ENCODE measurements at regions not wholly inside any gene's neighbourhood (a gene's known extent, or its start where the extent isn't known, plus 50 kb on each side); places are given as distances from the start of the nearest gene placed in this dataset.

DNA sequence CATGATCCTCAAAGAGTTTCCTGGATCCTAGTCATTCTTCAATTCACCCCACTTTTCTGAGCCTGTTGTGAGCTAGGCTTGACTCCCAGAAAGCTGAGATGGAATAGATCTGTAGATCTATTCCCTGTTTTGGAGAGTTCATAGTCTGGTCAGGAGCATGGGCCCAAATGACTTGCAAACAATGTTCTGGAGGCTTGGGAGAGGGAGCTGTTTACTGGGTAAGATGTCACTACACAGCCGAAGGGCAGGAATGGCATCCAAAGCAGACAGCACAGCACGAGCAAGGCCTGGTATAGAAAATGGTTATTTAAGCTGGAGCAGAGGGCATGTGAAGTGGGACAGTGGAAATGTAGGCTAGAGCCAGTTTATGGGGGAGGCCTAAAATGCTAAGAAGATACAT, 152.5 kb upstream of the ALDH1B1 start:
- intact Hi-C loops (cut with micrococcal nuclease), result no loop called here
- ATAC-seq (no peak), DNase-seq (no peak)

DNA sequence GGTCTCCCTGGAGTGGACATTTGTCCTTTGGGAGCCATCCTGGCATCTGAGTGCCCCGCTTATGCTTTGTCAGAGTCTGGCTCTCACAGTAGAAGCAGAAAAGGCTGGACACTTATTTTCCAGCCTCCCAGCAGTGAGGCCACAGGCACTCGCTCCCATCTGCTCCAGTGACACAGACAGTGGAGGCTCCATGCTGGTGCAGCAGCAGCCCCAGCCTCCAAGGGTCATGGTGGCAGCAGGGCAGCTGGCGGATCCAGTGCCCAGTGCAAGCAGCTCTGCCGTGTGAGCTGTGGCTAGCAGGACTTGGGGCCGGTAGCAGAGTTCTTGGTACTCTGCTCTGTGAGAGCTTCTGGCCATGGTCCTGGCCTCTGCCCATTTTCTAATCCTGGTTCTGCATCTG, 157.3 kb upstream of the ALDH1B1 start:
- no peak for DNase-seq
- no peak for ATAC-seq
- intact Hi-C loops (cut with micrococcal nuclease), result no loop called here

DNA sequence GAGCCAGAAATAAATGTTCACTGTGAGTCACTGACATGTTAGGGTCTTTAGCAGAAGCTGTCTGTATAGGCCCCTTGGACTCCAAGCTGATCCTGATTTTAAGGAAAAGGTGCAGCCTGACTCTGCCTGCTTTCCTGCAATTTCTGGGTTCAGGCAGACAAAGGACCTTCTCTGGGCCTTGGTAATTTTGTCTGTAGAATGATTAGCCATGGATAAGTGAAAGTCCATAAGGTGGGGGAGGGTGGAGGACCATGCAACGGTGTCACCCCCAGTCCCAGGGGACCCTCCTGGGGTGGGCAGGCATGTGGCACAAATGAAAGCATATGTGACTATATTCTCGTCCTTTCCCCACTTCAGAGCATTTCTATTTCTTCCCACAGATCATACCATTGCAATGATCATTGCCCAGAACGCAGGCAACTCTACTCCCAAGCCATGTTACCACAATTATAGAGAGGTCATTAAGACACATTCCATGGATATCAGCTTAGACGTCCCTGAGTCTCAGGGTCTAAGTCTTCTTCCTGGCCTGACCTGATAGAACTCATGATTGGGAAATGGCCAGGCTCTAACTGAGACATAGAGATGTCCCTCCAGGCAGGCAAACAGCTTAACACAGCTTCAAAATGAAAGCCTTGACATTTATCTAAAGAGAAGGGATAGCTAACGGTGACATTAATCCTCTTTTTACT, 157.9 kb upstream of the ALDH1B1 start:
- ATAC-seq (no peak), DNase-seq (no peak)
- intact Hi-C loops (cut with micrococcal nuclease), result no loop called here

DNA sequence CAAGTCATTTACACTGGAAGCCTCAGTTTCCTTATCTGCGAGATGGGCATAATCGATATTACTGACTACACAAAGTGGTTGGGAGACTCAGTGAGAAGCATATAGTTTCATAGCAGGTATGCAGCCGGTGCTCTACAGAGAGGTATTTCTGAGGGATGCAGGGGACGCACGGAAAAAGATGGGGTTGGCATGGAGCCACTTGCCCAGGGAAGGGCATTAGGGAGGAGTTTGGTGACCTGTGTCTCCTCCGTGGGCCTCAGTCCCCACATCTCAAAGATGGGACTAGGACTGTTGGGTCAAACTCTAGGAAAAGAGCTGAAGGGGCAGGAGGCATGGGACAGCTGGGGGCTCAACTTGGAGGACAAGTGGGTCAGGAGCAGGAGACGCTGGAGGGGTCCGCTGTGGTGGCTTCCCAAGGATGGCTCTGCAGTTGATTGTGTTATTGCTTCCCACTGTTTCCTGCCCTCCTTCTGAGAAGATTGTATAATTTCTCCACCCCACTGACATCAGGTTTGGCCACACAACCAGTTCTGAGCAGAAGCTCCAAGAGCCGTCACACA, 158.6 kb upstream of the ALDH1B1 start:
- ATAC-seq (no peak), DNase-seq (no peak)
- intact Hi-C loops (cut with micrococcal nuclease), result no loop called here

DNA sequence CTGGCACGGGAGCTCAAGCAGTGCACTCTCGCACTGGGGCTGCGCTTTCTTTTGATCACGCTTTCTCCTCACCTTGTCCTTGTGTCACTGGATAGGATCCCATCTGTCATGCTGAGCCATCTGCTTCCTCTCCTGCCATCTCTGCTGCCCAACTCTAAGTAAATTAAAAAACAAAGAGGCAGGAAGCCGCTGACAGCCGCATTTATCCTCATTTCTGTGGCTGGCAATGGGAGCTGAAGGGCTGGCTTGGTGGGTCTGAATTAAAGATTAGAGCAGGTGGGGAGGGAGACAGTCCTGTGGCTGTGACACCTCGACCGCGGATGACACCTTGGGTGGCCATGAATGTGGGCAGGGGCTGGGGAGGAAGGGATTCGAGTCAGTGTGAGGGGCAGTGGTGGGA, 159.2 kb upstream of the ALDH1B1 start:
- intact Hi-C loops (cut with micrococcal nuclease), result no loop called here
- no peak for ATAC-seq
- no peak for DNase-seq

DNA sequence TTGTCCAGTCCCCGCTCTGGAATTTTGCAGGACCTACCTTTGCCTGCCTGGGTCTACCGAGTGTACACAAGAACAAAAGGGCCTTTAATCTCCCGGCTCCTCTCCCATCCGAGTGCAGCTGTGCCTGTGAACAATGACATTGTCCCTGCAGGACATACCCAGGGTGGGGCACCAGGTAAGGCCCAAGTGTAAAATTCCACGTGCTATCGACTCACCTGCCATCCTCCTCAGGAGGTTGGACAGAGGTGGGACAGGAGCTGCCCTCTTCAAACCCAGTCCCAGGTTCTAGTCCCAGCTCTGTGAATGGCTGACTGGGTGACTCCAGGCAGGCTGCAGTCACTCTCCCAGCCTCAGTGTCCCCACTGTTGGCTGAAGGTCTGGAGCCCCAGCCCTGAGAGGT, 159.6 kb upstream of the ALDH1B1 start:
- DNase-seq, result no peak
- ATAC-seq, result no peak
- intact Hi-C loops (cut with micrococcal nuclease), result no loop called here

DNA sequence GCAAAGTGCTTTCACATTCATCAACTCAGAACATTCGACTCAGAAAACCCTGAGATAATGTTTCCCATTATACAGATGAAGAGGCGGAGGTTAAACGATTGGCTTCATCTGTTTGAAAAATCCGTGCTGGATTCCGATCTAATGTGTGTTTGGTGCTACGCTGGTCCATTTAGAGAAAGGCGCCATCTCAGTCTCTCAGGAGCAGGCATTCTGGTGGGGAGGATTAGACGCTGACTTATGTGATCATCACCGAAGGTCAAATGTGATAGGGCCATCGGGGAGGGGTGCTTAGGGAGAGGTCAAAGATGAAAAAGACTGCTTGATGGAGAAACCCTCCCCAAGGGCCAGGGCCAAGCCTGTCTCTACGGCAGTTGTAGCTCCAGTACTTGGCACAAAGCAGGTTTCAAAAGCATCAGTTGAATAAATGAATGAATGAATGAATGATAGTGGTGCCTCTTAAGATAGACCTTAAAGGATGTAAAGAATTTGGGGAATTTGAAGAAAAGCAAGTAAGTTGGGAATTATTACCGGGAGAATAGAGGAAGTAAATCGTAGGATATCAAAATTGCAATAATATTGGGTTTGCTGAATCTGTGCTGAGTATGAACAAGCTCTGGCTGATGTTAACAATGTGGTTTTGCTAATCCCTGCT, 160.6 kb upstream of the SHB start:
- ATAC-seq, result no peak
- no peak for DNase-seq
- intact Hi-C loops (cut with micrococcal nuclease), result no loop called here

DNA sequence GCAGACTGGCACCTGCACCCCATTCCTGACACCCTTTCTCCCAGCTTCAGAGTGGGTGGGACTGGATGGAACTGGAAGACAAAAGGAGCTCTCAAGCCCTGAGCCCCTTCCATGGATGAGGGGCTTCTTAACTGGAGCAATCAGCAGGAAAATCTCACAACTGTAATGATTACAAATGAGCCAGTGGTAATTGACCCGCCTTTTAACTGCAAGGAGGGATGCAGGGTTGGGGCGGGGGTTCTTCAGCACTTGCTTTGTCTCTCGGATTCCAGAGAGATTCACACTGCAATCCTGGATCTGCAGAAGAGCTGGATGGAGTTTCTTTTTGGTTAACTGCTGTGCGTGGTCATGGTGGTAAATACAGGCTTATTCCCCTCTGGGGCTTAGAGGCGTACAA, 160.1 kb upstream of the SHB start:
- no peak for ATAC-seq
- intact Hi-C loops (cut with micrococcal nuclease), result no loop called here
- no peak for DNase-seq

DNA sequence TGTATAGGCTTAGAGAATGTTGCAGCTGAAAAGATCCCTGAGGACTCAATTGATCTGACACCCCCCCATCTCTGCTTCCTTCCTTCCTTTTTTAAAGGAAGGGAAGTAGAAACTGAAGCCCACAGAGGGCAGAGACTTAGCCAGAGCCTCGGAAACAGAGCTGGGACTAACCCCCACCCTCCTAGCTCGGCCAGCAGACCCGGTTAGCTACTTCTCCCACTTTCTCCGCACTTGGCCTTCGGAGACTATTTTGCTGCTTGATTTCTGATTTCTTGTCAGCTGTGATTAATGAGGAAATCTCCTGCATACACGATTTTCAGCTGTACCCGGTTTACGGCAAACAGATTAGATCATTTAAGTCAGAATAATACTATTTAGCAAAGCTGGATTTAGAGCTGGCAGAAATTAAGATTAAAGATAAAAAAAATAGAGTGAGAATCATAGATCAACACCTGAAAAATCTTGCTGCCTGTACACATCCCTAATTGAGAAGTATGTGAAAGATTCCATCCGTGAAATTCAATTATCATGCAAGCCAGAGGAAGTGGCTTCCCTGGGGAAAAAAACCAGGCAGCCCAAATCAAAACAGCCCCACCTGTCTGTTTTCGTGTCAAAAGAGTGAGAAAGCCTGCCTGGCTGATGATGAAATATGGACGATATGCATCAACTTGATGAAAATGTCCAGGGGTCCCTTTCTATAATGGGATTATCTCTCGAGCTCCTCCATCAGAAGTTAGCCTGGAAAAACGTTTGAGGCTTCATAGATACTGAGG, 159.5 kb upstream of the SHB start:
- intact Hi-C loops (cut with micrococcal nuclease), result no loop called here
- DNase-seq (no peak), ATAC-seq (no peak)

DNA sequence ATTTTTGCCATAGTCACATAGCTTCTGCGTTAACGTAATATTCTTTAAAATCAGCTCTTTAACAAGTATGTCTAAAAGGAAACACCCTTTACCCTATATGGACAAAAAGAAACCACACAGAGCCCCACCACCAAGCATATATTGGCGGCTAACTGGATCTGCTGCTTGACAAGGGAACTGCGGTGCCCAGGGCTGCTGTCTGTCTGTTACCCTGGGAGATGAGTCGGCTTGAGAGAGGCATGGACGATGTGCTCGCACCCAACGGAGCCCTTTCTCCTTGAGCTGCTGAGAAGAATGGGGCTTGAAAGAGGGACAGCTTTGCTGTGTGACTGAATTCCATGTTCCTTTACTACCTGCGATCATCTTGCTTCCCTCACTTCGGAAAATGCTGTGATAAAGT, 158.6 kb upstream of the SHB start:
- ATAC-seq, result no peak
- DNase-seq, result no peak
- intact Hi-C loops (cut with micrococcal nuclease), result no loop called here

DNA sequence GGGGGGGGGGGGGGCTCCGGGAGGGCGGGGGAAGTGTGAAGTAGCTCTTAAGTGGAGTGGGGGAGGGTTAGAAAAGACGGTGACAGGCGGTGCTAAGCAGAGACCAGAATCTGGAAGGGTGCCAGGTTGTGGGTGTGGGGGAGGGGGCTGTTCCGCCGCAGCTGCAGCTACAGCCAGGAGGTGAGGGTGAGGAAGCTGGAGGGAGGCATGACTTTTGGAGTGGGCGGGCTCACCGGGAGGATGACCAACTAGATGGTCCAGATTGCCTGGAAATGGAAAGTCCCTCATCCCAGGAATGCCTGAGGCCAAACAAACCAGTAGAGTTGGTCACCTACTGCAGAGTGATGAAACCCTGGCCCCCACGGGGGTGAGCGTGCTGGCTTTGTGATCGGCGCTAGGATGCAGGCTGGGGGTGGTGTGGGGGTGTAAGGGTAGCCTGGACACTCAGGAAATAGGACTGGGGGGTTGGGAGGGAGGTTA, 158.1 kb upstream of the SHB start:
- intact Hi-C loops (cut with micrococcal nuclease), result no loop called here
- ATAC-seq (peak; percentile 44), DNase-seq (no peak)

DNA sequence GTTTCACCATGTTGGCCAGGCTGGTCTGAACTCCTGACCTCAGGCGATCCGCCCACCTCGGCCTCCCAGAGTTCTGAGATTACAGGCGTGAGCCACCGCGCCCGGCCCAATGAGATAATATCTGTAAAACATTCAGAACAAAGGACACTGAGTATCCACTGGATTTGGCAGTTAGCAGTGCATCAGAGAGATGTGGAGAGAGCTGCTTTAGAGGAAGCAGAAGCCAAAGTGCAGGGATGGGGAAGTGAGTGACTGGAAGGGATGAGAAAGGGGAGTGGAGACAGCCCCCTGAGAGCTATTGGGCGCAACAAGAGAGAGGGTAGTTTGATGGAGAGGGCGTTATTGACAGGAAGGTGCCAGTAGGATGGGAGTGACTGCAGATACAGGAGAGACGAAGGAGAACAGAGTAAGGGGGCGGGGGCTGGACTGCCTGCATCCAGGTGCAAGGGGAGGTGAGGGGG, 157.5 kb upstream of the SHB start:
- ATAC-seq (no peak), DNase-seq (no peak)
- intact Hi-C loops (cut with micrococcal nuclease), result no loop called here

DNA sequence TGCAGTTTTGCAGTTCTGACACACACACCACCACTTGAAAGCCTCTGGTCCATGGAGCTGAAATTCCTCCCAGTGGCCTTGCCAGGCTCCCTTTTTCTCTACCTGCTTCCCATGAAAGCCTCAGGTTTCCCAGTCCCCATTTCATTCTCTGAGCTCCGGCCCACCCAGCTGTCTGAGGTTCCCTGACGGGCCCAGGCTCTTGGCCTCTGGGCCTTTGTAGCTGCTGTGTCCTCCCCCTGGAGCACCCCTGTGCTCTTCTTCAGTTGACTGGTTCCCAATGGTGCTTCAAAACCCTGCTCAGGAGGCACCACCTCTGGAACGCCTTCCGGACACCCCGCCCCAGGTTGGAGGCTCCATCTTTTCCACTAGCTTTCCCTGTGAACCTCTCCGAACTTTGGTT, 155.9 kb upstream of the SHB start:
- intact Hi-C loops (cut with micrococcal nuclease), result no loop called here
- ATAC-seq (no peak), DNase-seq (no peak)

DNA sequence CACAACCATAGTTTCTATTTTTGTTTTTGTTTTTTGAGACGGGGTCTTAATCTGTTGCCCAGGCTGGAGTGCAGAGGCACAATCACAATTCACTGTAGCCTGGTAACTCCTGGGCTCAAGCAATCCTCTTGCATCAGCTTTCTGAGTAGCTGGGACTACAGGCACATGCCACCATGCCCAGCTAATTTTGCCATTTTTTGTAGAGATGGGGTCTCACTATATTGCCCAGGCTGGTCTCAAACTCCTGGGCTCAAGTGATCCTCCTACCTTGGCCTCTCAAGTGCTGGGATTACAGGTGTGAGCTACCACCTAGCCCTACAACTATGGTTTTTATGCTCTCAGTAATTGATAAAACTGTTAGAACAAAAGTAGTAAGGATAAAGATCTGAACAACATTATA, 147.5 kb upstream of the SHB start:
- ATAC-seq (no peak), DNase-seq (no peak)
- intact Hi-C loops (cut with micrococcal nuclease), result no loop called here

DNA sequence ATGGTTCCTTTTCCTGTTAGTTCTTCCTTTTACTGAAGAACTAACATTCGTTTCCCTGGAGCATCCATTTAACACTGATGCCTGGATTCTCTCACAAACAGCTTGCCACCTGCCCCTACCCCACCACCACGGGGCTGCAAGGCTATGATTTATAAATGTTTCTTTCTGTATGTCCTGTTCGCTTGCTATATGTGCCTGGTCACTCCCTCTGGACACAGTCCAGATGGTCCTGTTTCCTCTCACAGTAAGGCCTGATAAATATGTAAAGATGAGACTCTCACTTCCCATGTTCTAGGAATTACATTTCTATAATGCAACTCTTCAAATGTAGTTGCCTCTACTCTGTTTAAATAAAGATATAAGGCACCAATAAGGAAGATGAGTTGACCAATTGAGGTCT, 146.4 kb upstream of the SHB start:
- intact Hi-C loops (cut with micrococcal nuclease), result no loop called here
- no peak for ATAC-seq
- no peak for DNase-seq

DNA sequence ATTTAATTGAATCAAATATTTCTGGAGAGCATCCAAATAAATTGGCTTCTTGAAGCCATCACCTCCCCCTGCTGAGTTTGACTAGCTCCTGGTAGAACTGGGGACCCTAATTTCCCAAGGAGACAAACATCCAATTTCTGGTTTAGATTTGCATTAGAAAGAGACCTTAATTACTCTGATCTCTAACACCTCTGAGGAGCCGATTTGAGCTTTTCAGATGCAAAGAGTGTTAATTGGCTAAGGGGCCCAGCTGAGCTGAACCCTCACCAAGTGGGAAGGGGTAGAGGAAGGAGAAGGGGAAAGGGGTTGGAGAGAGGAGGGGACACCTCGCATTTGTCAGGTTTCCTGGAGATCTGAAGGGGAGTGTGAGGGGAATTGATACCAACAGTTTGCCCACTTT, 145.4 kb upstream of the SHB start:
- intact Hi-C loops (cut with micrococcal nuclease), result no loop called here

DNA sequence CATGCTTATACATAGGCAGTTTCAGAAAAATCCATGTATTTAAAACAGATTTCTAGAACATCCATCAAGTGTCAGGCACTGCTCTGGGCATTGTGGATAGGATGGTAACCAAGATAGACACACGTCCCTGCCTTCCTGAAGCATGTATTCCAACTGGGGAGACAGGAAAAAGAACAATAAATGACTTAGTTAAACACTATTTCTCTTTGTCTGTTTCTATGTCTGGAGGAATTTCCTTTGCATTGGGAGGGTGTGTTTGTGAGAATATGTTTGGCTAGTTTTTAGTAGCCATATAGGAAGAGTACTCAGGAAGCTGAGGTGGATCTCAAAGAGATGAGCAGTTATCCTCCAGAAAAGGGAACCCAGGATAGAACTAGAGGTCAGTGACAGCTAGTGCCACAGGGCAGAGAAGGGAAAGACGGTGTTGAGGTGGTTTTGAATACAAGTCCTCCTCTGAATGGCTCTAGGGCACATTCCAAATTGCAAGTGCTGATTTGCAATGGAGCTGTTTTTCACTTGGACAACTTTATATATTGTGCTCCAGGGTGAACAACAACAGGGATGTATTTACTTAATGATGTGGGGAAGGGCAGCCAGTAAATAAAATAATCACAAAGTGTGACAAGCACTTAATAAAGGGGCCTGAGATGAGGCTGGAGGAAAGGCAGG, 144.7 kb upstream of the SHB start:
- intact Hi-C loops (cut with micrococcal nuclease), result no loop called here
- no peak for ATAC-seq
- no peak for DNase-seq

More for the DNA sequence above, 145.4 kb upstream of the SHB start:
- ATAC-seq (no peak), DNase-seq (no peak)

DNA sequence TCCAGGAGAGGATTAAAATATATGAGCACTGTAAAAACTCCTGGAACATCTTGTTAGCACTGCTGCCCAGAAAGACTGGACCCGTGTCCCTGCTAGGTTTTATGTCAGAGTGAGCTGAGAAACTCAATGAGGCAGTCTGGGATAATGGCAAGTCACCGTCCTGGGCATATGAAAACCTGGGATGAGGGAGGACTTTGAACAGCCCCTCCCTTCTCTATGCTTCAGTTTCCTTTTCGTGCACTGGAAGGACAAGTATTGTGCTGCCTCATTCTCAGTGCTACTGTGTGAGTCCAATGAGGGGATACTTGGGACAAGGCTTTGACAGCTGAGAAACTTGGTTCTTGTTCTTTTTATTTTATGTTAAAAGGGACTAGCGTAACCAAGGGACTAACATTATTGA, 143.0 kb upstream of the SHB start:
- DNase-seq (no peak), ATAC-seq (no peak)
- intact Hi-C loops (cut with micrococcal nuclease), result no loop called here

DNA sequence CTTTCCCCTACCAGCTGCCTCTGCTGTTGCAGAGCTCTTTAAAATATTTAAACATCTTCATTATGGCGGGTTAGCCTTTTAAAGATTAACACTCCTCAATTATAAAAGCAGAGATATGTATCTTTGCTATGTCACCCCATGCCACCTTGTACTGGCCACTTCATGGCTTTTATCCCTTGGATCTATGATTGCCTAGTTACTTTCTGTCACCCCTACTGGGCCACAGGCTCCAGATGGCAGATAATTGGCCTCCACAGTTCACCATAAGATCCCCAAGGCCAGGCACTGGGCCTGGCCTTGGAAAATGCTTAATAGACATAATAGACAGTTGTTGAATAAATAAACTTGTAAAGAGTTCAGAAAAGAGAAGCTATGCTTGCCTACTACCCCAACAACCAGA, 142.0 kb upstream of the SHB start:
- no peak for ATAC-seq
- intact Hi-C loops (cut with micrococcal nuclease), result no loop called here

More for the DNA sequence above, 142.0 kb upstream of the SHB start:
- no peak for DNase-seq

Measured in left ventricle myocardium superior (tissue), 1 donor.